ENCODE measurements at regions not wholly inside any gene's neighbourhood (a gene's known extent, or its start where the extent isn't known, plus 50 kb on each side); places are given as distances from the start of the nearest gene placed in this dataset.

- DNase-seq: no peak
These were observed 392.7 kb downstream of the FGF9 start for GRCh38 chr13:22063416-22064124.

GRCh38 chr13:22064854-22065620 lies 394.2 kb downstream of the FGF9 start:
- no peak for DNase-seq

GRCh38 chr13:22073718-22074117 lies 402.8 kb downstream of the FGF9 start:
- DNase-seq: no peak

- no peak for DNase-seq
These were observed 403.5 kb downstream of the FGF9 start for GRCh38 chr13:22074403-22074802.

- DNase-seq: no peak
These were observed 405.8 kb downstream of the FGF9 start for GRCh38 chr13:22076658-22077057.

GRCh38 chr13:22077205-22077683 lies 406.4 kb downstream of the FGF9 start:
- DNase-seq: no peak

GRCh38 chr13:22077764-22078163 lies 406.9 kb downstream of the FGF9 start:
- DNase-seq: no peak

- no peak for DNase-seq
These were observed 409.1 kb downstream of the FGF9 start for GRCh38 chr13:22079961-22080360.

GRCh38 chr13:22080832-22081231 lies 410.0 kb downstream of the FGF9 start:
- no peak for DNase-seq

- no peak for DNase-seq
These were observed 410.6 kb downstream of the FGF9 start for GRCh38 chr13:22081430-22081829.

GRCh38 chr13:22082030-22082429 lies 411.2 kb downstream of the FGF9 start:
- no peak for DNase-seq

- DNase-seq: no peak
These were observed 411.7 kb downstream of the FGF9 start for GRCh38 chr13:22082437-22083100.

GRCh38 chr13:22085001-22085400 lies 414.1 kb downstream of the FGF9 start:
- DNase-seq: no peak

GRCh38 chr13:22086597-22087330 lies 415.9 kb downstream of the FGF9 start:
- no peak for DNase-seq

- no peak for DNase-seq
These were observed 419.2 kb downstream of the FGF9 start for GRCh38 chr13:22090106-22090505.

GRCh38 chr13:22091222-22091970 lies 420.5 kb downstream of the FGF9 start:
- no peak for DNase-seq

- no peak for DNase-seq
These were observed 421.1 kb downstream of the FGF9 start for GRCh38 chr13:22091971-22092300.

GRCh38 chr13:22092791-22093560 lies 422.1 kb downstream of the FGF9 start:
- no peak for DNase-seq

GRCh38 chr13:22095794-22096193 lies 424.9 kb downstream of the FGF9 start:
- DNase-seq: no peak

GRCh38 chr13:22099585-22099984 lies 428.7 kb downstream of the FGF9 start:
- no peak for DNase-seq

- no peak for DNase-seq
These were observed 431.4 kb downstream of the FGF9 start for GRCh38 chr13:22102271-22102670.
